Stimulated activated CD8-positive, alpha-beta memory T cell treated with anti-CD3 and anti-CD28 coated beads, Interleukin-15, amount 100 ng/mL, for 48 hours (primary cell): ENCODE measurements at regions not wholly inside any gene's neighbourhood (a gene's known extent, or its start where the extent isn't known, plus 50 kb on each side); places are given as distances from the start of the nearest gene placed in this dataset.

ENCODE experiments used
- DNase-seq, 2 donors: peaks; one replicate each; pipeline ENCODE4 v3.0.0-alpha.2; 2020; ENCODE audit warnings: low read depth in 2 of 2

DNA sequence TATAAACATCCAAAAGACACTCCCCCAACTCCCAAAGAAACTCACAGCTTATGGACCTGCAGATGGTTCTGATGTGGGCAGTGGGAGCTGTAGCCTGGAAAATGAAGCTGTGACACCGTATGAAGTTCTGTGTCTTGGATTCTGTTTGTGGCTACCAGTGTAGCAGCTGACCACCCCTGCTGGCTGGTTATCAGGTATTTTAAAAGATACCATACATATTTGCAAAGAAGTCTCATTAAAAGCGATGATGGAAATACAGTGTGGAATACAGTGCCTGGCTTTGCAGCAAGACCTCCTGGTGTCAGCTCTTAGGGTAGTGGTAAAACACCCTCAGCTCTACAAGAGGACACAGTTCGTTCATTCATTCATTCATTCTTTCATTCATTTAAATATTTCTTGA is 194.3 kb upstream of the PRKCQ start:
- no peak for DNase-seq

DNA sequence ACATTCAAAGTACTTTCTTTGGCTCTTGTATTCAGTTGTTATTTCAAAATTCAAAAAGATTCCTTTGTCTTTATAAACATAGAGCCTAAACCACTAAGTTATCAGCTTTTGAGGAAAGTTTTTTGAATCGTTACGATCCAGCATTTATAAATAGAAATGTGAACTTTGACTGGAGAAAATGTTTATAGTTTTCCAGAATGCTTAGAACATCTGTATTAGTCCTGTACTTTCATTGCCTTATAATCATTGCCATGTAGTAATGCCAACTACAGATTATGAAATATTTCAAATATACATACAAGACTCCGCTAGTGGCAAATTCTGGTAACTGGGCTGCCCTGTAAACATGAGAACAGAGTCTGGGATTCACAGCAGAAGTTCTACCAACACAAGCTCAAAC is 191.3 kb upstream of the PRKCQ start:
- DNase-seq, result no peak

DNA sequence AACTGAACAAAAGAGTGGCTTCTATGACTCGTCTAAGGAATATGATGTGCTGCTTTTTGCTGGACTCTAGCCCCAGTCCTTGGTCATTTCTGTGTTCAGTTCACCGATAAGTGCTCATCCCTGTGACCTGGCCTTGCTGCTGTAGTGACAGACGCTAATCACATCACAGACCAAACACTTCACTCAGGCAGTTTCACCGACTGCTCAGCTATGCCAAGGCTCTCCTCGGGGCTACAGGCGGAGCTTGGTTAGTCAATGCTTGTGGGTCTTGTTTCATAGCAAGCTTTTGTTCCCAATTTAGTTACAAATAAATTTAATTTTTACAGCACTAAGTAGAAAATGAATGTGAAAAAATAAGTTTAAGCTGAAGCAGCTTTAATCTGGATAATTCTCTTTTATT is 190.8 kb upstream of the PRKCQ start:
- no peak for DNase-seq

DNA sequence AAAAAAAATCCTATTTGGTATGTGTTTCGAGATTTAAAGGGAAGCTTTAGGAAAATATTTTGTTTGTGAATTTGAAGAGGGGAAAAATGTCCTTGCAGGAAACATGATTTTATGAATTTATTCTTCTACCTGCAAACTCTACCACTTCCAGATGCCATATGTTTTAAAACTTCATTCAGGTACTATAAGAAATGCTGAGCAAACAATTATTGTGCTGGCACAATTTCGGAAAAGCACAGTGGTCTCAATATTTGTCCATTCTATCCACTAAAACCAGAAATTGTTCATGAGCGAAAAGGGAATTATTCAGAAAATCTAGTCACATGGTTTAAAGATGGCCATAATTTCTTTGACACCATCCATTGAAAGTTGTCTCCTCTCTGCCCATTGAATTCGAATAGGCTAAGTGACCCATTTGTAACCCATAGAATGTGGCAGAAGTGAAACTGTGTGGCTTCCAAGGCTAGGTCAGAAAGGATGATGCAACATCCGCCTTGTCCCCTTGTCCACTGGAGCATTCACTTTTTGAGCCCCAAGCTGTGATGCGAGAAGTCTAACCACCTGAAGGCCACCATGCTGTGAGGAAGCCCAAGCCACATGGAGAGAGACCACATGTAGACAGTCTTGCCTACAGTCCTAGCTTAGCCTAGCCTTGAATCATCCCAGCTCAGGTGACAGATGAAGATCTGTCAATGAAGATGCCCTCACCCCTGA is 189.8 kb upstream of the PRKCQ start:
- no peak for DNase-seq

DNA sequence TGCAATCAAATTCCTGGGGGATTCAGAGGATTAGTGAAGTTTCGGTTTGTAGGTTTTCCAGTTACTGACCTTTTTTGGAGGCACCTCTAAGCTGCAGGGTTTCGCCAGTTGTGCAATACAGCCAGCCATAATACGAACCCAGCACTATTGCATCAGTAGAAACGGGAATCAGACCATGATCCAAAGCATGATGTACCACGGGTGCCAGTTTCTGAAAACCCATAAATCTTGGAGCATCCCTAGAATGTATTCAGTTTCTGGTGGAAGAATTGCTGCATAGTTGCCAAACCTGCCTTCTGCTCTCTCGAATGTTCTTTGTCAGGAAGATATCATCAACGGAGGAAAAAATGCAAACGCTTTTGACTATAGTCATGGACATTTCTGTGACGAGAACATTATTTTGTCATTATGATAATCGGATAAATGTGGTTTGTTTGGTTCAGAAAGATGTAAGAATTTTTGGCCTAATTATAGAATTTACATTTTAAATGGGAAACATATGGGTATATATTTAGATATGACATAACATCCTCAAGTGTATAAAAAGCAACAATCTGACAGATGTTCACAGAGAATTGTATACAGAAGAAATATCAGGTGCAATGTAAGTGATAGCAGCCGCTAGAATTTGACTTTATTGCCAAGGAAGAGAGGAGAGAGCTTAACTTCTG is 186.2 kb upstream of the PRKCQ start:
- DNase-seq, result no peak

DNA sequence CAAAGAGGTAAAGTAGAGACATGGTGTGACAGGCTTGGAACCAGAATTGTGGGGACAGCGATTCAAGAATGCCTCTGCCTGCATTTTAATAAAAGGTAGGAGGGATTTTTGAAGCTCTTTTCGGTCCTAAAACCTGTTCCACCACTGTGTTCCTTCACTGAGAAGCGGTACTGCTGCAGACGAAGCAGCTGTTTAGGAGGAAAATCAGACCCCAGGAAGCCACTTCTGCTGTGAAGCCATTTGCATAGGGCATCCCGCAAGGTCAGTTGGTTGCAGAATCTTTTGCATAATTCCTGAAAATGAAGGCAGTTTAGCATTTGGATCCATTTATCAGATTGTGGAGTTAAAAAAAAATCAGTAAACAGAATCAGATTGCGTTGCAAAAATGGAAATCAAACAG is 183.3 kb upstream of the PRKCQ start:
- DNase-seq, result no peak

DNA sequence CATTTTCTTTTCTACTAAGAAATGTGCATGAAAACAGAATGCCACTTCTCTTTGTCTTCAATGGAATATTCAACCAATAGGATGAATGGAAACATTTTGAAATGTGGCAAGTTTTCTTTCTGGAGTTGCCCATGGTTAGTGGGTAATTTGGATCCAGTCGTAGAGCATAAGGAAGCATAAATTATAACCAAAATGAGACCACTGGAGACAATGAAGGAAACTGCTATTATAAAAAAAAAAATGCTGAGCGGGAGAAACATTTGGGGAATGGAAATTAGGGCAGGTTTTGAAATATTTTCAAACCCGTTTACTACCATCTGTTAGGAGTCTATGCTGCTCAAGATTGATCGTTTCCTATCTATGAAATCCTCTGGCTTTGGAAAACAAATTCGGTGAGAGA is 182.9 kb upstream of the PRKCQ start:
- DNase-seq, result no peak

DNA sequence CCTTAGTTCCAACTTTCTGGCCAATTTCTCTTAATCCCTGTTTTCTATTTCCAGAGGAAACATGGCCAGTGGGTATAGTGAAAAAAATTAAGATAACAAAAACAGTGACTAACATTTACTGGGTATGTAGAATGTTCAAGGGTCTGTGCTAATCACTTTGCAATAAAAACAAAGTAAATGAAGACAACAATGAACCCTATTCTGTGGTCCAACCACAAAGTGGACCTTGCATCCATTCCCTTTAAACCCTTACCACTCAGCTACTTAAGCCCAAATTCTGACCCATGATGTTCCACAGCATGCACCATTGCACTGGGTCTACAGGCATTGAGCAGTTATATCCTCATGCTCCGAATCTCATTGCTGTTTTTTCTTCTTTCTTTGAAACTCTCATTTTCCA is 179.9 kb upstream of the PRKCQ start:
- no peak for DNase-seq

DNA sequence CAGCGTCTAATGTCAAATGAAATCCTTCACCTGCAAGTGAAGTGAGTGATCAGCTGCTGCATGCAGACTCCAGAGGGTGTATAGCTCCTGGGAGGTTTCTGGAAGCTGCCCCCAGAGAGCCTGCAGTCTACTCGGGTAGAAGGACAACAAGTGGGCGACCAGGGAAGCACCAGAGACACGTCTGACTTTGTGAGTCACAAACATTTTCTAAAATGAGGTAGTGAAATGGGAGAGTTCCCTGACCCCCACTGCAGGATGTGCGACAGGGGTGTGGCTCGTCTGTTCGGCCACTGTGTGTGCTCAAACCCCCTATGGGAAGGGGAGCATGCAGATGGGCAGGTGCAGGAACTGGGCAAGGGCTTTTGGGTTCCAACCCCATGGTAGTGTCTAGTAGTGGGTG is 177.1 kb upstream of the PRKCQ start:
- DNase-seq, result no peak

DNA sequence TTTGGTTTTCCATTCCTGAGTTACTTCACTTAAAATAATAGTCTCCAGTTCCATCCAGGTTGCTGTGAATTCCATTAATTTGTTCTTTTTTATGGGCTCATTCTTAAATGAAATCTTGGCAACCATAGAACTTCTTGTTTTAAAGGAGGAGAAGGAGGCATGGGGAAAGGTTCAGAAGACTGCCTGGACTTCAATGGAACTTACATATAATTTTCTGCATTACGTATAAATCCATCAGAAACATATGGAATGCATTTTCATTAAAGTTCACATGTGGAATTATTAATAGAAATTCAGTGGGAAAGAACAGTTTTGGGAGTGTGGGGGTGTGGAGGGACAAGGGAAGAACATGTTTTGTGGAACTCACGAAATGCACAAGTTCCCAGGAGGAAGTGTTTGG is 176.6 kb upstream of the PRKCQ start:
- no peak for DNase-seq

DNA sequence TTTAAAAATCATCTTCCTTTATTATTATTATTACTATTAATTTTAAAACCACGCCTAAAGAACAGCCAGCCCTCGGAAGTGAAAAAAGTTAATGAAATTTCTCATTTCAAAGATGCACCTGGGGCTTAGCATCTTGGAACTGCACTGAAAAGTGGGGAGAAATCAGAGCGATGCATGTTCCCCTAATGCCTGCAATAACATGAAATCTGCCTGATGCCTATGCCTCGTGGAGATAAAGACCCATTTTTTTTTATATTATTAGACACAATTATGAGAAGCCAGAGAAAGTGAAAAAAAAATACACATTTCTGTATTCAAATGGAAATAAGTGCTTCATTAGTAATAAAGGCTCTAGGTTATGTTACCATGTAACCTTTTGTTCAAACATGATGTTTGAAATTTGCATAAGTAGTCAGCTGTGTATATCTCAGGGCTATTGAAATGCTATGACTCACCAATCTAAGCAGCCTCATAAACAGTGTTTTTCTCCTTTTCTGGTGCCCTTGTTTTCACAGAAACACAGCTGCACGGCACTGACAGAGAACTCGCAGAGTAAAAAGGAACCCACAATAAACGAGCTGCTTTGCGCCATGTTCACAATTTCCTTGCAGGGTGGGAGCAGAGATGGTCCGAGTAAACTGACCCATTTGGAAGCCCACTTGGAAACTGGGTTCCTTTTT is 175.8 kb upstream of the PRKCQ start:
- no peak for DNase-seq

DNA sequence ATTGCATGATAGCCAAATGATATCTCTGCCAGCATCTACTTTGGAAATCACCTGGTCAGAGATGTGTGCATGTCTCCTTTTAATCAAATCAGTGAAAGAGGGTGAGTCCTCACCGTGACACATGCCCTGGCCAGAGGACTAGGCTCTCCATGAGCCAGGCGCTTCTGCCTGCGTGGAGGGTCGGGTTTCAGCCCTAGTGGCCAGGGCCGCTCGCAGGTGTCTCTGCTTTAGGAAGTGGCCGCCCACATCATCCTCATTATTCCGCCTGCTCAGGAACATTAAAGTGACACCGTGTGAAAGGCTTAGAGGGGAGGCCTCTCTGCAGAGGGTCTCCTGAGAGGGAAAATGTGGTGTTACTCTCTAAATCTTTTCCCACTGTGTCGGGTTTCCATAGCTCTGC is 173.6 kb upstream of the PRKCQ start:
- DNase-seq, result no peak

DNA sequence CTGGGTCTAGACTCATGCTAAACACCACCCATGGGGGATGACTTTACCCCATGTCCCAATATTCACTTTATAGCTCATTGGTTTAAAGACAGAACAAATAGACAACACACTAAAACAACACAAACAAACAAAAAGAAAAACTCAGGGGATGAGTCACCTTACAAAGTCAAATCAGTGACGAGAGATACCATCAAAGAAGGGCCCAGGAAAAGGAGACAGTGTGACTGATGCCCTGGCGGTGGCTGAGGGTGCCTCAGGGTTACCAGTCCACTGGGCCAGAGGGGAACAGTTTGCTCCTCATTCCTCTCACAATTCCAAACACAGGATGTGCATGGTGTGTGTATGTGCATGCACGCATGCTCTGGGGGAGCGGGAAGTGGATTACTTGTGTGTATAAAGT is 171.3 kb upstream of the PRKCQ start:
- no peak for DNase-seq

DNA sequence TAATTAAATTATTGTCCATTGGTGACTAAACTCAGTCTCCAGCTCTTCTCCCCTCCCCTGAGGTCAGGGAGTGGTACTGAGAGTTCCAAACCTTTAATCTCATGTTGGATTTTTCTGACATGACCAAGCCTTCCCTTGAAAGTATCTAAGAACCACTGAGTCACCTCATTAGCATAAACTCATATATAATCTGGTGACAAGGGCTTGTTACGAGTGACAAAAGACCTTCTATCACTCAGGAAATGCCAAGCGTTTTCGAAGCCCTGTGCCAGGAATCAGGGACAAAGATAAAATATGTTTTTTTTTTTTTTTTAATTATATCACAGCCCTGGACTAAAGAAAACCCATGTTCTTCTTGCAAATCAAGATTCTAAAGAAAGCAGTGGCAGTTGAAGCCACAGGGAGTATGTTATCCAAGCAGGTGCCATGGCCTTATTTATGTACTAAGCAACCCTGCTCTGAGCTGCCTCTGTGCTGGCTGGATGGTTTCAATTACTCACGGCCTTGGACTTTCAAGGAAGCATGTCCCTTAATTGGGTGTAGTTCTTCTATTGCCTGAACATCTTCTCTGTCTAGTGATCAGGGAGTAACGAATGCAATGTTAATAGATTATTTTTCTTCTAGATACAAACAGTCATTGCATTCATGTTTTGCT is 169.0 kb upstream of the PRKCQ start:
- no peak for DNase-seq

DNA sequence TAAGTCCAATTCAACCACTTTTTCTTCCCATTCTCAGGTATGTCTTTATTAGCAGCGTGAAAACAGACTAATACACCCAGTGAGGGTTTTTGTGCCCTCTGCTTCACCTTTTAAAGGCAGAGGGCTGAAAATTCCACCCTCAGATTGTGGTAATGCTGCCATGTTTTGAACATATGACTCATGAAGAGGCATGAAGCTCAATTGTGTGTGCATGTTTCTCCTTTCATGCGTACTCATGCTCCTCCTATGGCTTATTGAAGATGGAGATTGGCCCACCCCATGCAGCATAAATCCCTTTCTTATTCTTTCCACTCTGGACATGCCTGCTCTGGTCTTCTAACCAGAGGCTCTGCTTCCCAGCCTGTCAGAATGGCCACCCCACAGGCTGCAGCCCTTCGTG is 168.0 kb upstream of the PRKCQ start:
- DNase-seq, result no peak

DNA sequence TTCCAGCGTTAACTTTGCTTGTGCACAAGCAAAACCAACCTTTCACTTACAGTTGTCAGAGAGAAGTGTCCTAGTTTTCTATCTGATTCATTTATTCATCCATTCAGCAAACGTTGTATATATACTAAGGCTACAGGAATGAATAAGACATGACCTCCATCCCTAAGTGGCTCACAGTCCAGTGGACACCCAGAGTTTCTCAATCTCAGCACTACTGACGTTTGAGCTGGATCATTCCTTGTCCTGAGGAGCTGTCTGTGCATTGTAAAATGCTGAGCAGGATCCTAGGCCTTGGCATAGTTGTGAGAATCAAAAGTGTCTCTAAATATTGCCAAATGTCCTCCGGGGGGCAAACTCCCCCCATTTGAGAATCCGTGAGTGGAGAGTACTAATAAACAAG is 166.7 kb upstream of the PRKCQ start:
- no peak for DNase-seq

DNA sequence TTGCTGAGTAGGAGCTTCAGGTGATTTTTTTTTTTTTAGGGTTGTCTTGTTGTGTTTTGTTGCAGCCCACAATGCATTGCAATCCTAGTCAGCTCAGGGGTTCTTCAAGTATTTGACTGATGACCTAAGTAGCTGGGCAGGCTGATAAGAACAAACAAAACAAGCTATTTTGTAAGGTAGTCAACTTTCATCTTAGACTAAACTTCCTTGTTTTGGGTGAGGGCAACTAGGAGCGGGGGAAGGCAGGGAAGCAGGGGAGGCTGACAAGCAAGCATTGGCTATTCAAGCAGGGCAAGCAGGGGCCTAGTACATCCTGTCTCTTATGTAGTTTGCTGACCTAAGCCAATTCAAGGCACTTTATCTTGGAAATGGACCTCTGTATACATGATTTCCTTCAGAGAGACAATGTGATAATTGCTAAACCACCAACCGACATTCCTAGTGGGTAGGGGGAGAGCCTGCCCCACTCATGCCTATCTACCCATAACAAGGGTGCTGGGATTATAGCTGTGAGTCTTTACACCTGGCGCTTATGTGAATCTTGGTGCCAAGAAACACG is 163.3 kb upstream of the PRKCQ start:
- DNase-seq, result no peak

DNA sequence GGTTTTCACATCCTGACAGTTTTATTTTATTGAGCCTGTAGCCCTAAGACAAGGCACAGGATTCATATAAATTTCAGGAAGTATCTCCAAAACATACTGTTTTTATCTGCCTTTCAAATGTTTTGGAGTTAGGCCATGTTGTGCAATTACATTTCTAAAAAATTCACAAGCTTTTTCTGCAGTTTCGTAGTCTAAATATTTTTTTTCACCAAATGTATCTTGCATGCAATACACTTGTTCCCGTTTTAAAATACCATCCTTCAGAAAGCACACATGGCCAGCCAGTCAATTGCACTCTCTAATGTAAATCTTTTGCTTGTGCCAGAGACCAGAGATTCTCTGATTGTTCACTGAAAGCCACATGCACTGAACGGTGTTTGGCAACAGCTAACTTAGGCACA is 161.5 kb upstream of the PRKCQ start:
- DNase-seq, result no peak

DNA sequence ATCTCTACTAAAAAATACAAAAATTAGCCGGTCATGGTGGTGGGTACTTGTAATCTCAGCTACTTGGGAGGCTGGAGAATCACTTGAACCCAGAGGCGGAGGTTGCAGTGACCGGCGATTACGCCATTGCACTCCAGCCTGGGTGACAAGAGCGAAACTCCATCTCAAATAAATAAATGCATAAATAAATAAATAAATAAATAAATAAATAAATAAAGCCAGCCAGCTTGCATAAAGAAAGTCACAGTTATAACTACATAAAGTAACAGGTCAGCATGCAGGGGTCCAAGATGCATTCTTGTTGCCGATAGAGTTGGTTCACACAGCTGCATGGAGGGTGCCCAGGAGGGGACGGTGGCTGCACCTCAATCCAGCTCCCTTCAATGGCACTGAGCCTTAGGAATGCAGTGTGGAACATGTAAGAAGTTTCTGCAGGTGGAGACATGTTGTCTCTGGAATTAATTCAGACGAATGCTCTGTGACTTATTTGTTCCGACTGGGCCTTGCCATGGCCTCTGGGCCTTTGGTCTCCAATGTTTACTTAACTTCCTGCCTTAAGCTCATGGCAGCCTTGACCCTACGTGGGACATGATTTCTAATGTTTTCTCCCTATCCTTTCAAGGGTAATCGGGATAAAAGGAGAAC is 159.6 kb upstream of the PRKCQ start:
- DNase-seq, result no peak

DNA sequence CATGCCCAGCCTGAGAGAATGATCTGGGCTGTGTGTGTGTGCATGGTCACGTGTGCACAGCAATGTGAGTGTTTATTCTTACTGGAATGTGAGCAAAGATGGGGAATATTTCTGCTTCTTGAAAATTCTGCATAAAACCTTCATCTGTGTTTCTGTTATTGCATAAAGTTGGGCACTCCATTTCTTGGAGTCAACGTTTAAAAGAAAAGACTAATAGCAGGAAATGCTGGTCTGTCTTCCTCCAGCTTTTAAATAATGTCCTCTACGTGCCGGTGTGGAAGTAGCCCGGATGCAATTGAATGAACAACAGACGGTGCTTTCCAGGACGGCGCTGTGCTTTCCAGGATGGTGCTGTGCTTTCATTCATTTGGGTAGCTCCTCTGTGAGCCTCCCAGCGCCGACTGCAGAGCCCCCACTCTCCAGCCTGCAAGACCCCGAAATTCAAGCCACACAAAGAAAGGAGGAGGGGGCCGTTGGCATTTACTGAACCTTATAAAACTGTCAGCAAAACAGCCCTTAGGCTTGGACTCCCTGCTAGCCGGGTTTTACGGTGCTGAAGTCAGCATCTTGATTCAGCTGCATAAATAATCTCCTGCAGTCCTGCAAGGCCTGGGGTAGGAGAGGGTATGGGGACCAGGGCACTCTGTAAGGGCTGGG is 158.2 kb upstream of the PRKCQ start:
- DNase-seq, result no peak

DNA sequence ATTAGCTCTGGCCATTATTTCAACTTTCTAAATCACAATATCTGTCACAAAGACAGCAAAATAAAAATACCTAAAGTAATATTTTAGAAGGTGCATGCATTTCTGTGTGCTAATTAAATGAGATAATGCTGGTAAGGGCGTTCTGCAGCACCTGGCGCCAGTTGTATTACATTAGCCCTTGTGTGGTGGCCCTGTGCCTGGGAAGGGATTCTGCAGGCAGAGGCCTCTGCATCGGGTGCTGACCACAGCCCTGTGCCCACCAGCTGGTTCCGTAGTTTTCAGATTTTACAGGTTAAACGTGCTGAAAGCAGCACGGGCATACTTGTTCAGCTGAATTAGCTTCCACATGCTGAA is 157.7 kb upstream of the PRKCQ start:
- no peak for DNase-seq
